Middle frontal gyrus (tissue), 1 donor: ENCODE measurements at regions not wholly inside any gene's neighbourhood (a gene's known extent, or its start where the extent isn't known, plus 50 kb on each side); places are given as distances from the start of the nearest gene placed in this dataset.
"Not testable (repeated sequence)": the region's sequence is repeated elsewhere in the genome, so short reads cannot be mapped to it uniquely, and the experiment has no call there.

Experiments used
- DNase-seq: peaks from one replicate; pipeline ENCODE4 v3.0.0-alpha.2; 2015; ENCODE audit warnings: low spot score; ENCODE audit errors: extremely low spot score

DNA sequence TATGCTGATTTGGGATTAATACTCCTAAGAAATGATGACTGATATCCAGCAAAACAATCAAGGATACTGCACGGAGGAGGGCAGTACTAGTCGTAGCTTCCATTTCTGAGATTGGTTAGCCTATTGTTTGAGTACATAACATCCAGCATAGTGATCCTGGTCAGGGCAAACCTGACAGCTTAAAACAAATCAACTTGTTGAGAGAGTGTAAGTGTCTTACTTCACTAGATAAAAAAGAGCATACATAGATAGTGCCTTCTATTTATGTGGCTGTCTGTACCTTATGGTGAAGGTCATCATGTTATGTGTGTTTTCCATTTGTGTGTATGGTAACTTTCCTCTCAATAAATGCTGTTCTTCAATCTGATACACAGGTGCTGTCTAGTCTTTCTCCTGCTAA lies 228.4 kb downstream of the PTGER3 start:
- DNase-seq = no peak

DNA sequence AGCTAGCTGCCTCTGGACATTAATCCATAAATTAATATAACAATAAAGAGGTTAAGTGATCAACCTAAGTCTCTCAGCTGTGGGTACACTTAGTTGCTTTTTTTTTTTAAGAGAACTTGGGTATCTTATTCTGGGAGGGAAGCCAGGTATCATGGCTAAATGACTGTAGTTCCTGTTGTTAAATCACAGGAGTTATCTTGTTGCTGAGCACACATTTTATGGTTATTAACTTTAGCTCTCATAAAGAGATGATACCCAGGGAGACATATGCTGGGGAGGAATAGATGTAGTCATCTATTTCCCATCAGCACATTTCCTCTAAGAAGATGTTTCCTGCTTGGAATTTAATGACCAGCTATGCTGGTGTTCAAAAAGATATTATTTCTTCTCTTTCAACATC lies 227.8 kb downstream of the PTGER3 start:
- no peak for DNase-seq

DNA sequence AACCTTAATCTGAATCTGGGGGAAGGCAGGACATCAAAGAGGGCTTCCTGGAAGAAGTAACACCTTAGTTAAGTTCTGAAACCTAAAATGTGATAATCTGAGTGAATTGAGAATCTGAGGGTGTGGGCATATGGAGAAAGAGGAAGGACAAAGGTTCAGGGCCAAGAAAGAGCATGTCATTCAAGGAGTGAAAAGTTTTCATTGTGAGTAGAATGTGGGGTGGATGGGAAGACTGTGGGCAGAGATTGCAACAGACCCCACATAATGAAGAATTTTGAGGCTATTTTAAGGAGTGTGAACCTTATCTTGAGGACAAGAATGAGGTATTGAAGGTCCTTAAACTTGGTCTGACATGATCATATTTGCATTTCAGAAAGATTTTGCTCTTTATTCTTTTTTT lies 227.2 kb downstream of the PTGER3 start:
- no peak for DNase-seq

DNA sequence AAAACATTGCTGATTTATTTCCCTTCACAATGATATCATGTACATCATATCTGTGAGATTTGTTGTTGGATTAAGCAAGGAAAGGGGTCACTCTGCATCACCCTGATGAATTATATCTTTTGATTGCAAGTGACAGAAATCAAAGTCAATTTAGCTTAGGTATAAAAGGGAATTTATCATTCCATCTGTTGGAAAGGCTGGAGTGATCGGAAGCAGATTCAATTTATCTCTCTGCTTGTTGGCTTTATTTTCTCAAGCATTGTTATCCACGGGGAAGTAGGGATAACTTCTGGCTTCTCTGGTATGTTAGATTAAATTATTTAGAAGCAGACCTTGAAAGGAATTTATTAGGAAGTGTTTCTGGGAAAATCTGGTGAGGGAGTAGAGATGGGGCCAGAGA lies 226.6 kb downstream of the PTGER3 start:
- DNase-seq = no peak

DNA sequence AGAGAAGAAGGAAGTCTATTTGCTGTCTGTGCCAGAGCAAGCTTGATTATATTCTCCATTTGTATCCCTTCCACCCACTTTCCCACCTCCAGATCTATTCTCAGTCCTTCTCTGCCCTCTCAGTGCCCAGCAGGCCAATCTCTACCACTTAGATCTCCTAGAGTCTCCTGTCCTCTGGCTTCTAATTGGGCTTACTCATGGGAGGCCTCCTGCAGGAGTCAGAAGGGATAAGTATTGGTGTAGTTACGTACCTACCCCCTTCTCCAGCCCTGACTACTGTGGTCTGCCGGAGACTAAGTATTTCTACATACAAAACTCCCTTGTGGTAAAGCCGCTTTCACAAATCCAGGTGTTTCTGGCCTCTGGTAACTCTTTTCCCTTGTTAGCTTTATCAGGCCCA lies 221.2 kb downstream of the PTGER3 start:
- DNase-seq = no peak

DNA sequence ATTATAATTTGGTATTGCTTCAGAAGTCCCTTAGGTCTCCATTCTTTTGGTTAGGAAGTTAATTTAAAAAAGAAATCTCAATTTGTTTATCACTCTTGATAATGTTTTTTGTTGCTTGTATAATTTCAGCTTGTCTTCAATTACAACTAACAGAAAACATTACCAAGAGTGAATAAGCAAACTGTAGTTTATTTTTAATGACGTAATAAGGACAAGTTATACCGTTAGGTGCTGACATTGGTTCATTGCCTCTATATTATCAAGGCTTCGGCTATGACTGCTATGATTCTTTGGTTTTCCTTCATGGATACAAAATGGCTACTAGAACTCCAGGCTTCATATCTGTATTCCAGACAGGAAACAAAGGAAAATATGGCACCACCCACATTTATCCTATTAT lies 220.6 kb downstream of the PTGER3 start:
- DNase-seq = no peak

DNA sequence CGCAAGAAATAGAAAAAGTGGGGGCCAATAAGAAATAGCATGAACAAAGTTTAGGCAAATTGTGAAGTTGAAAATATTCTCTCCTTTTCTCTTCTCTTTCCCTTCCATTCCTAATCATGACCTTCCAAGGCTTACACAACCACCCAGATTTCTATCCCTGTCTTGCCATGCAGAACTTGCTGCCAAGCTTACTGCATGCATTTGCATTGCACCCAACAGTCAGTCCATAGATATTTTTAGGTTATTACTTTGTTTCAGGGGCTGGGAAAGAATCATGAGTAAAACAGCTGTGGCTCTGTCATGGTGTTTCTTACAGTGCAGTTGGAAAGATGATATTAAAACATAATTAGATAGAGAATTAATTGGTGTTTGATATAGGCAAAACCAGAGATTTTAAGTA lies 219.4 kb downstream of the PTGER3 start:
- DNase-seq = no peak

DNA sequence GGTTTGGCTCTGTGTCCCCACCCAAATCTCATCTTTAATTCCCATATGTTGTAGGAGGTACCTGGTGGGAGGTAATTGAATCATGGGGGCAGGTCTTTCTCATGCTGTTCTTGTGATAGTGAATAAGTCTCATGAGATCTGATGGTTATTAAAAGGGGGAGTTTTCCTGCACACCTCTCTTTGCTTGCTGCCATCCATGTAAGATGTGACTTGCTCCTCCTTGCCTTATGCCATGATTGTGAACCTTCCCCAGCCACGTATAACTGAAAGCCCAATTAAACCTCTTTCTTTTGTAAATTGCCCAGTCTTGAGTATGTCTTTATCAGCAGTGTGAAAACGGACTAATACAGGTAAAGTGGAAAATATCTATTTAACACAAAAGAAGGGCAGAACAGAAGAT lies 213.3 kb downstream of the PTGER3 start:
- DNase-seq = not testable (repeated sequence)

DNA sequence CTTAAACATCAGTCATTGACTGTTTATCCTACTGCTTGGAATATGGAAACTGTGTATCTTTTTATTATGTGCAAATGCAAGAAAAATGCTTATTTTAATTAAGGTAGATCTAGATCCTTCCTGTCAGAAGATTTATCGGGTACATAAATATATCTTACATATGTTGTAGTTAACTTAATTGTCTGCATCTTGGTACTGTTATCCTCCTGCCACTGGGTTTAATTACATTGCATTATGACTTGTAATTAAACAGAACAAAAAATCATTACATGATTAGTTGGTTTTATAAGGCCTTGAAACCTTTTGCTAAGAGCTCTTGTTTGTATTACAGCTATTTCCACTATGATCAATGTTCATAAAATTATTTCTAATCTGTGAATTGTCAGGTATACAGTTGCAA lies 211.2 kb downstream of the PTGER3 start:
- DNase-seq = no peak

DNA sequence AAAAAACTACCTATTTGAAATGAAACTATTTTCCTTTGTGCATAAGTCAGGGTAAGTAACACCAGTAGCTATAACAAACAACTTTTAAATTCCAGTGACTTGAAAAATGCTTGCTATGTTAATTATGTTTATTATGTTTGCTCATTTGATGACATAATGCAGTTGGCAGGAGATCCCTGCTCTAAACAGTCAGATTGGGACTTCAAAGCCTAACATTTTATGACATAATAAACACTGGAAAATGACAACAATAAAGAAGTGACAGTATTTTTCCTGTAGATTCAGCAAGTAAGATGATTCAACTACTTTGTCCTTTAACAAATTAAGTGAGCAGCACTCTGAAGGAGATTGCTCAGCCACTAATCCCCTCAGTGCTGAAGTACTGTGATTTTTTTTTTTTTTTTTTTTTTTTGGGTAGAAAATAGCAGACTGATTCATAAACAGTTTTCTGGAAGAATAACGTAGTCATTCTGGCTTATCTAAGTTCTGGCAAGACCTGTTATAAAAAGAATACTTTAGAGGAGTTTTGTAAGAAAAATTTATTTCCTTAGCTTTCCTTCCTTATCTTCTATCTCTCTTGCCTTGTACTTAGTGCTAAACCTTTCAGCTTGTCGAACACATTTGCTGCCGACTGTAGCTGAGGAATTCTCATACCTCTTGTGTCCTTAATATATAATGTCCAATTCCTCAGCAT lies 207.2 kb downstream of the PTGER3 start:
- DNase-seq = no peak

DNA sequence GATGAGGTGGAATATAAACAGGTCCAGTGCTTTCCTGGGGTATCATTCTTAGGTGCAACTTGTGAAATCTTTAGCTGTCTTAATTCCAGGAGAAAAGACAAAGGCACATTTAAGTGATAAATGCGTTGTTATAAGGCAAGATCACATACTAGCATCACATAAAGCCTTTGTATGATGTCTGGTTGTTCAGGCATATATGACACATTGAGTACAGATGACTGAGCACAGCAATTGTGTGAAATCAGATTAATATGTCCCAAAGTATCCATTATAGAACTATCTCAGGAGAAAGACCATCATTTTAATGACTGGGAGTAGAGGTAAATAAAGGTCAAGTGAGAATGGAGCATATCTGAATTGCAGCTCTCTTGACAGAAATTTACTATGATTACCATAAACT lies 205.1 kb downstream of the PTGER3 start:
- no peak for DNase-seq

DNA sequence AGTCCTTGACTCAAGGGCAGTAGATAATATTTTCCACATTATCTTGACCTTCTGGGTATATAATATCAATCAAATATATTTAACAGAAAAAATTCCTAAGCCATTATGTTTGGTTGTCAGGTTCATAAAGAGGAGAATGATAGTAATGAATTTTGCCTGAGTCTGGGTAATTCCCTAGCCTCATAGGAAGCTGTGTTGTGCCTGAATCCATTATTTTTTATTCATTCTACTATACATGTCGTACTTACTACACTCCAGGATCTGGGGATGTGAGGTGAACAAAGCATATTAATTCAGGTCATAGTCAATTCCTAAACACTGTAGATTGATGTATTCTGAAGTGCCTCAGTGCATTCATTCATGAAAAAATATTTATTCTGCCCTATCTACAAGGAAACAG lies 204.2 kb downstream of the PTGER3 start:
- no peak for DNase-seq

DNA sequence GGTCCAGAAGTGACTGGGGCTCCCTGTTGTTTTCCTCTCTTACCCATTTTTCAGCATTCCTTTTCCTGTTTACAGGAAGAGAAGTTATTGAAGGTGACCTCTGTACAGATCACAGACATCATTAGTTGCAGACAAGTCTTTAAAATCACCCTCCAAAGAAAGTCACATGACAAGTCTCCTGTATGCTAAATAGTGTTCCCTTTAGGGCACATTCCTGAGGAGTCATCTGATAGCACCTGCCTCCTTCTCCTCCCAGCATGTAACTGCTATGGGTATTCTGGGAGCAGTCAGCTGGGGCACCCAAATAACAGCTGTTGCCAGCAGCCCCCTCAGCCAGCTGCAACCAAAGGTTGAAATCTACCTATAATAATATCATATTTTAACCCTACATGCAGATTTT lies 200.6 kb downstream of the PTGER3 start:
- no peak for DNase-seq

DNA sequence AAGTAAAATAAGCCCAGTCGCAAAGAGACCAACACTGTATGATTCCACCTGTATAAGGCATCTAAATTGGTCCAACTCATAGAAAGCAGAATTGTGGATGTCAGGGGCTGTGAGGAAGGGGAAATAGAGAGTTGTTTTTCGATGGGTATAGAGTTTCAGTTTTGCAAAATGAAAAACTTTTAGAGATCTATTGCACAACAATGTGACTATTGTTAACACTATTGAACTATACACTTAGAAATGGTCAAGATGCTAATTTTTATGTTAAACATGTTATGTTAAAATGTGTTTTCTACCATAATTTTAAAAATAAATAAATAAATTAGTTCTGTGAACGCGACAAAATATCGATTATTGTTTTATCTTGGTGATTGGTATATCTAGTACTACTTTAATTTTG lies 192.4 kb downstream of the PTGER3 start:
- no peak for DNase-seq

DNA sequence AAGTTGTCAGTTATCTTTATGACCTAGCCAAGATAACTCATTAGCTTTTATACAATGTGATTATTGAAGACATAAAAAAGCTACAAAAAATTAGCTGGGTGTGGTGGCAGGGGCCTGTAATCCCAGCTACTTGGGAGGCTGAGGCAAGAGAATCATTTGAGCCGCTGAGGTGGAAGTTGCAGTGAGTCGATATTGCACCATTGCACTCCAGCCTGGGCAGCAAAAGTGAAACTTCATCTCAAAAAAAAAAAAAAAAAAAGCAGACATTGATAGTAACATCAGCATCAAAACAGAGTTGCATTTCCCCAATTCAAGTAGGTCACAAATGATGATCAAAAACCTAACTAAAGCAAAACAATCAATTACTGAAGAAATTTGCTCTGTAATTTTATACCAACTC lies 191.4 kb downstream of the PTGER3 start:
- DNase-seq = no peak

DNA sequence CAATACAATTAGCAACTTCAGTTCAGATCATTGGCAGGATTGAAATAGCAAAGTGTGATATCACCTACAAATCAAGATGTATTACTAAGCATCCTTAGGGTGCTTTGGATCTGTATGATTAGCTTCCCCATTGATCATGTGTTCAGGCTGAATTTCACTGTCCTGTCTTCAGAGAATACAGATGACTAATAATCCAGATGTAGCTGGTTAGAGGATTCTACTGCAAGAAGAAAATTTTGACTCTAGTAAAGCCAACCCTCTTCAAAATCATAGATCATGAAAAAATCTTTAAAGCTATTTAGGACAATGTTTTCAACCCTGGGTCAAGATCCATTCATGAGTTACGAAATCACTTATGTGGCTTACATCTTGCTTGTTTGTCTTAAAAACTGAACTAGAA lies 184.4 kb downstream of the PTGER3 start:
- DNase-seq = no peak

DNA sequence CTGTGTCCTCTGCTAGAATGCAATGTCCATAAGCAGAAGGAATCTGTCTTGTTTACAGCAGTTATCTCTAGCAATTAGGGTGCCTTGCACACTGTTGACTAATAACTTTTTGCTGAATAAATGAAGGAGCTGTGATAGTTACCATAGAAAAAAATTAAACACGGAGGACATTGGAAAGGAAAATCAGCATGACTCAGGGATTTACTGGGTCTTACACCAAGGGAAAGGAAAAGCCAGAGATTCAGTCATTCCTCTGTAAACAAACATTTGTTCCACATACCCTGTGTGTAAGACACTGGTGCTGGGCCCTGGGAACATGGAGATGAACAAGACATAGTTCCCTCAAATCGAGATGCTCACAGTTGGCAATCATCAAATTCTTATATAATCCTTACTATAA lies 183.3 kb downstream of the PTGER3 start:
- no peak for DNase-seq

DNA sequence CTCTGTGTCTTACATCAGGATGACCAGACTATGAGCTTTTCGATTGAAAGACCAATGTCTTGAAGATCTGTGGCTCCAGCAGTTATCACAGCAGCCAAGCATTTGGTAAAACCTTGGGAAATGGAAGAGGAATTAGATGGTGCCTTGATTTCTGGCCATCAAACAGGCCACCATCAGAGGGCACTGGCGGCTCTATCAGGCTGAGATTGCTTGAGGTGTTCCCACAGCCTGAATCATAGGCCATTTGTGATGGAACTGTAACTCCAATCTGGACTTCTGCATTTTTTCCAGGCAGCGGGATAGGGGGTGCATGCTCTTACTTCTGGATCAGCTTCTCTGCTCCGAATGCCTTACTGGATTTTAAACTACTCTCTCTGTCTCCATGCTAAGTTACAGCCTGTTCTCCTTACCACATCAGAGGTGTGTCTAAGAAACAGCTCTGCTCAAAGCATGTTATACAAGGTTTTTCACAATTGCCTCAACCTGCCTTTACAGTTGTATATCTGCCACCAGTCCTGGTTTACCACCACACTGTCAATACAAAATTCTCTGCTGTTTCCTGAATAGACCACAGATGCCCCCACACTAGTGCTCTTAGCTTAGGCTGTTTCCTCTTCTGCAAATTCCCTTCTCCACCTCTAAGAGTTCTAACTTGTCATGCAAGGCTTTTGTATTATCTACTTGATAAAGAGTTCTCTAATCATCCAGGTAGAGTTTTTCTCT lies 180.9 kb downstream of the PTGER3 start:
- DNase-seq = no peak

DNA sequence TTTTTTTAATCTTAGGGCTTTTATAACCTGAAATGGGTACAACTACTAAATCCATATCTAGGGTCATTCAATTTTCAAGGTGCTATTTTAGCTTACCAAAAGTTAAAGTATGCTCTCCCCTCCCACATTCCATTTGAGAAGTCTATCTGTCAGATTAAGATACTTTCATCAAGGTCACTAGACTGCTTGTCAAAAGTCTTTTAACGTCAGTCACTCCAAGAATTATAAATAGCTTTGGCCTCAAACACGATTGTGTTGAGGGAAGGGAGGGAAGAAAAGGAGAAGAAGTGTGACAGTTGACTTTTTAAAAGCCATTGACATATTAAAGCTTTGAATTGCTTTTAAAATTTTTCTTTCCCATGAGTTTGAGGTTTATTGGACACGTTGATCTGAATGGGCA lies 175.8 kb downstream of the PTGER3 start:
- DNase-seq = no peak

DNA sequence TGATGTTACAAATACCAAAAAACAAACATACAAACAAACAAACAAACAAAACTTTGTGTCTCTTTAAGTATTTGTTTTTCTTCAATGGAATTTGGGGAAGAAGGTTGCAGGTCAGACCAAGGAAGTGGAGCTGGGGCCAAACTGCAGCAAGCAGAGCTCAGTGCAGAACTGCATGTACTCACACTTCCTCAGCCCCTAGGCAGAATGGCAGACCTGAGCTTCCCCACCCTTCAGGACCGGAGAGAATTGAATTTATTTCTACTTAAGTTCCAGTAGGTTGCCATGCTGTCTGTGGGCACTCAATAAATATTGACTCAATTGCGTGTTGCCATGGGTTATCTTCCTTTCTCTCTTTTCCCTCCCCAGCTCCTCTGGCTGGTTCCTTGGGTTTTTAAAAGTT lies 173.6 kb downstream of the PTGER3 start:
- DNase-seq = no peak

DNA sequence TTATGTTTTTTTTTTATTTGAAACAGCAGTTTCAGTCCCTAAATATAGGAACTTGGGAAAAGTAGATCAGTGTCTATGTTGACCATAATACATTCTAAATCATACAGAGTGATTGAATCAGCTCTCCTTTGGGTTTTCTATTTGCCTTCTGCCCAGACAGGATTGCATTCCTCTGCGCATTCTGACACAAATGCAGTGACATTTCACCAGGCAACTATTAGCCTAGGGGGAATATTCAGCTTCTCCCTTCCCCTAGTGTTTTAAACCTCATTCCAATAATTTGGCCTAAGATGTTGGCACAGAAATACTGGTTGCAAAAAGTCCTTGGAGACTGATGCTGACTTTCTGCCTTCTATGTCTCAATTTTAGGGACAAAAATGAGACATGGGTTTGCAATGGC lies 172.8 kb downstream of the PTGER3 start:
- no peak for DNase-seq

DNA sequence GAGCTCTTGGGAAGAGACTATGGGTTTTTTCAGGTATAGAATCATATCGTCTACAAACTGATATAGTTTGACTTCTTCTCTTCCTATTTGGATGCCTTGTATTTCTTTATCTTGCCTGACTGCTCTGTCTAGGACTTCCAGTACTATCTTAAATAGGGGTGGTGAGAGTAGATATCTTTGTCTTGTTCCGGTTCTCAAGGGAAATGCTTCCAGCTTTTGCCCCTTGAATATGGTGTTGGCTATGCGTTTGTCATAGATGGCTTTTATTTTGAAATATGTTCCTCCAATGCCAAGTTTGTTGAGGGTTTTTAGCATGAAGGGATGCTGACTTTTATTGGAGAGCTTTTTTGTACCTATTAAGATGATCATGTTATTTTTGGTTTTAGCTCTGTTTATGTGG lies 170.3 kb downstream of the PTGER3 start:
- DNase-seq = no peak

DNA sequence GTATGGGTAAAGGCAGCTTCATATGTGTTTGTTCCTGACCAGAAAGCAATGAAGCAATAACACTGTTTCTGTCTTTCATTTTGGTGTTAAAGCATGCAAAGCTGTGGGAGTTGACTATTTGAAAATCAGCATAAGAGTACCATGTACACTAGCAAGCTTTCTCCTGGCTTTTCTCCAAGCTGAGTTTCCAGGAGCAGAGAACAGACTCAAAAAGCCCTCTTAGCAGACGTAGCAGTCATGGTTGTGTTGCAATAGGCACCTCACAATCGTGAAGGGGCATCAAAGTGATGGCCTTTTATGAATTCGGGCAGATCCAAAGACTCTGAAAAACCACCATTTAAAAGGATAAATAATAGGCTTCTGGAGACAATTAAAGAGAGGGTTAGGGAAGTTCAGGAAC lies 159.7 kb downstream of the PTGER3 start:
- no peak for DNase-seq
